Liver (tissue), 3 donors: ENCODE measurements at regions not wholly inside any gene's neighbourhood (a gene's known extent, or its start where the extent isn't known, plus 50 kb on each side); places are given as distances from the start of the nearest gene placed in this dataset.

Experiments used
- EGR1 ChIP-seq, 2 donors: IDR thresholded peaks; 2 replicates each; pipeline ENCODE4 v1.6.1; 2016 to 2018; ENCODE audit warnings: antibody characterized with exemption in 2 of 2, low read depth in 2 of 2
- FOXA1 ChIP-seq: IDR thresholded peaks from 2 replicates; pipeline ENCODE4 v1.6.1; 2016; ENCODE audit warnings: antibody characterized with exemption
- GABPA ChIP-seq, 2 donors: IDR thresholded peaks in 1 of 2; conservative IDR thresholded peaks in 1 of 2; 2 replicates each; pipeline ENCODE4 v1.6.1; 2016; ENCODE audit warnings: antibody characterized with exemption in 2 of 2, mild to moderate bottlenecking in 1 of 2, moderate library complexity in 1 of 2
- JUND ChIP-seq, 2 donors: IDR thresholded peaks; 2 replicates each; pipeline ENCODE4 v1.6.1; 2016; ENCODE audit warnings: antibody characterized with exemption in 2 of 2
- NR2F2 ChIP-seq: IDR thresholded peaks from 2 replicates; pipeline ENCODE4 v1.6.1; 2016; ENCODE audit warnings: antibody characterized with exemption
- RAD21 ChIP-seq, 2 donors: IDR thresholded peaks; 2 replicates each; pipeline ENCODE4 v1.6.1; 2016; ENCODE audit warnings: antibody characterized with exemption in 2 of 2, mild to moderate bottlenecking in 2 of 2
- RXRA ChIP-seq, 2 donors: IDR thresholded peaks; 2 replicates each; pipeline ENCODE4 v1.6.1; 2017 to 2018; ENCODE audit warnings: antibody characterized with exemption in 2 of 2, mild to moderate bottlenecking in 1 of 2
- SP1 ChIP-seq: IDR thresholded peaks from 2 replicates; pipeline ENCODE4 v1.6.1; 2018; ENCODE audit warnings: antibody characterized with exemption, mild to moderate bottlenecking
- TAF1 ChIP-seq: conservative IDR thresholded peaks from 2 replicates; pipeline ENCODE4 v1.6.1; 2016; ENCODE audit warnings: antibody characterized with exemption, mild to moderate bottlenecking
- TF ChIP-seq, protein P1 (sequence below): fragments of 150-350 bp; IDR thresholded peaks from 2 replicates; pipeline ENCODE4 v1.5.1; 2017; ENCODE audit warnings: improper control_type of control experiment, low read depth, low read length; ENCODE audit not compliant: missing input control
- TF ChIP-seq, protein P2 (sequence below): IDR thresholded peaks from 2 replicates; pipeline ENCODE4 v1.6.1; 2016; ENCODE audit warnings: antibody characterized with exemption
- TF ChIP-seq, protein P3 (sequence below): IDR thresholded peaks from 2 replicates; pipeline ENCODE4 v1.6.1; 2016; ENCODE audit warnings: antibody characterized with exemption, mild to moderate bottlenecking
- TF ChIP-seq, protein P4 (sequence below): IDR thresholded peaks from 2 replicates; pipeline ENCODE4 v1.6.1; 2016; ENCODE audit warnings: antibody characterized with exemption
- TF ChIP-seq, protein P5 (sequence below): IDR thresholded peaks from 2 replicates; pipeline ENCODE4 v1.6.1; 2016; ENCODE audit warnings: antibody characterized with exemption
- donor health status: healthy.
- donor health status: healthy.

DNA sequence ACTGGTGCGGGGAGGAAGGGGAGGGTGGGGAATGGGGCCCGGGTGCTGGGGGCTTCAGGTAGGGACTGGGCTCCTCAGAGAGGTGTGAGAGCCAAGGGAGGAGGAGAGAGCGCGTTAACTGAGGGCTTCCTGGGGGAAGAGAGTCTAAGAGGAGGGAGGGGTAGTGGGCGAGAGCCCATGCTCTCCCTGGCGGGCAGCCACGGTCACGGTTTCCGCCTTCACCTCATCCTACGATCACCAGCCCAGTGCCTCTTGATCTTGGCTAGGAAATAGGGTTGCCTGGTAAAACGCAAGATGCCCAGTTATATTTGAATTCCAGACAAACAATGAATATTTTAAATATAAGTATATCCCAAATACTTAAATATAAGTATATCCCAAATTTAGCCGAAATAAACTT lies 60.8 kb upstream of the GRPEL1 start:
- TF ChIP-seq SP1 (no peak), GABPA (IDR thresholded peaks at IDR 0.05 in 1 of 2, conservative IDR thresholded peaks at IDR 0.05 in 1 of 2) (no peak), NR2F2 (no peak), JUND (IDR thresholded peaks at IDR 0.05) (no peak), TAF1 (no peak), RXRA (IDR thresholded peaks at IDR 0.05) (no peak), RAD21 (IDR thresholded peaks at IDR 0.05) (no peak), FOXA1 (no peak), EGR1 (IDR thresholded peaks at IDR 0.05; ENCODE audit: low read depth in 2 of 2) (no peak)
- TF ChIP-seq, protein P1, sequence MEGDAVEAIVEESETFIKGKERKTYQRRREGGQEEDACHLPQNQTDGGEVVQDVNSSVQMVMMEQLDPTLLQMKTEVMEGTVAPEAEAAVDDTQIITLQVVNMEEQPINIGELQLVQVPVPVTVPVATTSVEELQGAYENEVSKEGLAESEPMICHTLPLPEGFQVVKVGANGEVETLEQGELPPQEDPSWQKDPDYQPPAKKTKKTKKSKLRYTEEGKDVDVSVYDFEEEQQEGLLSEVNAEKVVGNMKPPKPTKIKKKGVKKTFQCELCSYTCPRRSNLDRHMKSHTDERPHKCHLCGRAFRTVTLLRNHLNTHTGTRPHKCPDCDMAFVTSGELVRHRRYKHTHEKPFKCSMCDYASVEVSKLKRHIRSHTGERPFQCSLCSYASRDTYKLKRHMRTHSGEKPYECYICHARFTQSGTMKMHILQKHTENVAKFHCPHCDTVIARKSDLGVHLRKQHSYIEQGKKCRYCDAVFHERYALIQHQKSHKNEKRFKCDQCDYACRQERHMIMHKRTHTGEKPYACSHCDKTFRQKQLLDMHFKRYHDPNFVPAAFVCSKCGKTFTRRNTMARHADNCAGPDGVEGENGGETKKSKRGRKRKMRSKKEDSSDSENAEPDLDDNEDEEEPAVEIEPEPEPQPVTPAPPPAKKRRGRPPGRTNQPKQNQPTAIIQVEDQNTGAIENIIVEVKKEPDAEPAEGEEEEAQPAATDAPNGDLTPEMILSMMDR = no peak
- TF ChIP-seq, protein P2, sequence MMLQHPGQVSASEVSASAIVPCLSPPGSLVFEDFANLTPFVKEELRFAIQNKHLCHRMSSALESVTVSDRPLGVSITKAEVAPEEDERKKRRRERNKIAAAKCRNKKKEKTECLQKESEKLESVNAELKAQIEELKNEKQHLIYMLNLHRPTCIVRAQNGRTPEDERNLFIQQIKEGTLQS = no peak
- TF ChIP-seq, protein P3, sequence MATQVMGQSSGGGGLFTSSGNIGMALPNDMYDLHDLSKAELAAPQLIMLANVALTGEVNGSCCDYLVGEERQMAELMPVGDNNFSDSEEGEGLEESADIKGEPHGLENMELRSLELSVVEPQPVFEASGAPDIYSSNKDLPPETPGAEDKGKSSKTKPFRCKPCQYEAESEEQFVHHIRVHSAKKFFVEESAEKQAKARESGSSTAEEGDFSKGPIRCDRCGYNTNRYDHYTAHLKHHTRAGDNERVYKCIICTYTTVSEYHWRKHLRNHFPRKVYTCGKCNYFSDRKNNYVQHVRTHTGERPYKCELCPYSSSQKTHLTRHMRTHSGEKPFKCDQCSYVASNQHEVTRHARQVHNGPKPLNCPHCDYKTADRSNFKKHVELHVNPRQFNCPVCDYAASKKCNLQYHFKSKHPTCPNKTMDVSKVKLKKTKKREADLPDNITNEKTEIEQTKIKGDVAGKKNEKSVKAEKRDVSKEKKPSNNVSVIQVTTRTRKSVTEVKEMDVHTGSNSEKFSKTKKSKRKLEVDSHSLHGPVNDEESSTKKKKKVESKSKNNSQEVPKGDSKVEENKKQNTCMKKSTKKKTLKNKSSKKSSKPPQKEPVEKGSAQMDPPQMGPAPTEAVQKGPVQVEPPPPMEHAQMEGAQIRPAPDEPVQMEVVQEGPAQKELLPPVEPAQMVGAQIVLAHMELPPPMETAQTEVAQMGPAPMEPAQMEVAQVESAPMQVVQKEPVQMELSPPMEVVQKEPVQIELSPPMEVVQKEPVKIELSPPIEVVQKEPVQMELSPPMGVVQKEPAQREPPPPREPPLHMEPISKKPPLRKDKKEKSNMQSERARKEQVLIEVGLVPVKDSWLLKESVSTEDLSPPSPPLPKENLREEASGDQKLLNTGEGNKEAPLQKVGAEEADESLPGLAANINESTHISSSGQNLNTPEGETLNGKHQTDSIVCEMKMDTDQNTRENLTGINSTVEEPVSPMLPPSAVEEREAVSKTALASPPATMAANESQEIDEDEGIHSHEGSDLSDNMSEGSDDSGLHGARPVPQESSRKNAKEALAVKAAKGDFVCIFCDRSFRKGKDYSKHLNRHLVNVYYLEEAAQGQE = no peak
- TF ChIP-seq, protein P4, sequence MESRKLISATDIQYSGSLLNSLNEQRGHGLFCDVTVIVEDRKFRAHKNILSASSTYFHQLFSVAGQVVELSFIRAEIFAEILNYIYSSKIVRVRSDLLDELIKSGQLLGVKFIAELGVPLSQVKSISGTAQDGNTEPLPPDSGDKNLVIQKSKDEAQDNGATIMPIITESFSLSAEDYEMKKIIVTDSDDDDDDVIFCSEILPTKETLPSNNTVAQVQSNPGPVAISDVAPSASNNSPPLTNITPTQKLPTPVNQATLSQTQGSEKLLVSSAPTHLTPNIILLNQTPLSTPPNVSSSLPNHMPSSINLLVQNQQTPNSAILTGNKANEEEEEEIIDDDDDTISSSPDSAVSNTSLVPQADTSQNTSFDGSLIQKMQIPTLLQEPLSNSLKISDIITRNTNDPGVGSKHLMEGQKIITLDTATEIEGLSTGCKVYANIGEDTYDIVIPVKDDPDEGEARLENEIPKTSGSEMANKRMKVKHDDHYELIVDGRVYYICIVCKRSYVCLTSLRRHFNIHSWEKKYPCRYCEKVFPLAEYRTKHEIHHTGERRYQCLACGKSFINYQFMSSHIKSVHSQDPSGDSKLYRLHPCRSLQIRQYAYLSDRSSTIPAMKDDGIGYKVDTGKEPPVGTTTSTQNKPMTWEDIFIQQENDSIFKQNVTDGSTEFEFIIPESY = no peak
- TF ChIP-seq, protein P5, sequence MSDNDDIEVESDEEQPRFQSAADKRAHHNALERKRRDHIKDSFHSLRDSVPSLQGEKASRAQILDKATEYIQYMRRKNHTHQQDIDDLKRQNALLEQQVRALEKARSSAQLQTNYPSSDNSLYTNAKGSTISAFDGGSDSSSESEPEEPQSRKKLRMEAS = no peak
